Spleen (tissue), 11 donors: ENCODE measurements at regions not wholly inside any gene's neighbourhood (a gene's known extent, or its start where the extent isn't known, plus 50 kb on each side); places are given as distances from the start of the nearest gene placed in this dataset.

Experiments used
- DNase-seq: peaks from one replicate; pipeline ENCODE4 v3.0.0-alpha.2; 2020
- H3K27ac ChIP-seq, 8 donors: fragments of 200-600 bp; sonication (generic) in 7 of 8; 1 replicate in 4 of 8; 2 replicates in 4 of 8; pipeline versions ENCODE4 v1.5.0 to v1.8.0; 2016 to 2021; ENCODE audit warnings: inconsistent platforms in 4 of 8, mild to moderate bottlenecking in 4 of 8, moderate library complexity in 1 of 8
- H3K27me3 ChIP-seq, 7 donors: fragments of 200-600 bp; sonication (generic) in 6 of 7; replicated peaks in 1 of 7; 1 replicate in 4 of 7; 2 replicates in 3 of 7; pipeline versions ENCODE4 v1.5.0 to v1.8.0; 2016 to 2021; ENCODE audit warnings: inconsistent platforms in 3 of 7, mild to moderate bottlenecking in 1 of 7
- H3K36me3 ChIP-seq, 6 donors: fragments of 200-600 bp; sonication (generic) in 5 of 6; 1 replicate in 4 of 6; 2 replicates in 2 of 6; pipeline versions ENCODE4 v1.5.0 to v1.8.0; 2016 to 2021; ENCODE audit warnings: inconsistent platforms in 2 of 6
- H3K4me1 ChIP-seq, 6 donors: fragments of 200-600 bp; sonication (generic) in 5 of 6; 1 replicate in 3 of 6; 2 replicates in 3 of 6; pipeline versions ENCODE4 v1.5.0 to v1.8.0; 2016 to 2021; ENCODE audit warnings: inconsistent platforms in 3 of 6
- H3K4me3 ChIP-seq, 8 donors: fragments of 200-600 bp; sonication (generic) in 7 of 8; 1 replicate in 4 of 8; 2 replicates in 4 of 8; pipeline versions ENCODE4 v1.5.0 to v1.8.0; 2016 to 2021; ENCODE audit warnings: inconsistent platforms in 4 of 8, mild to moderate bottlenecking in 4 of 8, moderate library complexity in 2 of 8
- H3K9me3 ChIP-seq, 8 donors: fragments of 200-600 bp; sonication (generic) in 7 of 8; 1 replicate in 4 of 8; 2 replicates in 4 of 8; pipeline versions ENCODE4 v1.5.0 to v1.8.0; 2016 to 2021; ENCODE audit warnings: inconsistent platforms in 4 of 8
- CTCF ChIP-seq, 11 experiments: fragments of 200-600 bp in 7 of 11; fragments of 450-650 bp in 4 of 11; sonication (generic) in 4 of 11; IDR thresholded peaks in 8 of 11; conservative IDR thresholded peaks in 3 of 11; 1 replicate in 7 of 11; 2 replicates in 4 of 11; pipeline versions ENCODE4 v1.4.0 to v1.8.0; 2016 to 2021; ENCODE audit warnings: antibody characterized with exemption in 11 of 11, inconsistent platforms in 4 of 11, mild to moderate bottlenecking in 1 of 11
- POLR2A ChIP-seq, 3 donors: fragments of 450-650 bp; IDR thresholded peaks; one replicate each; pipeline ENCODE4 v1.5.1; 2017; ENCODE audit warnings: antibody characterized with exemption in 3 of 3, mild to moderate bottlenecking in 1 of 3
- POLR2AphosphoS5 ChIP-seq, 3 donors: sonication (generic); formaldehyde crosslinking; IDR thresholded peaks; one replicate each; pipeline ENCODE4 v1.5.1; 2017; ENCODE audit warnings: antibody characterized with exemption in 3 of 3
- WGBS, 5 donors: extraction: QIAGEN DNeasy Blood & Tissue Kit in 3 of 5; methylation state at CpG; one replicate each; pipeline versions ENCODE4 v1.1.5 to v1.1.7; 2013 to 2018; 5-methylcytosine and 5-hydroxymethylcytosine counted together
- intact Hi-C: fragments of 100-400 bp; cut with DNase I; formaldehyde crosslinking; loops from one replicate; pipeline ENCODE4 v1.15.0; 2023; ENCODE audit warnings: low total_unique reads
- donor health status: healthy with polysubstance abuse.
- donor health status: DM: no; HTN: no; CAD: no; lungs with moderate emphysema.
- donor health status: DM: no; HTN: no; CAD: no.
- donor health status: Bipolar disorder and iron deficiency.
- donor health status: healthy.
- donor health status: DM: no; HTN: no; CAD: no.
- donor health status: DM: yes; HTN: yes; CAD: no.

GRCh38 chr5:73328640-73329039 lies 119.9 kb downstream of the FOXD1 start:
- H3K4me1 ChIP-seq, result no peaks in the 10 kb centered on the region
- peaks cover 0 to 27% (median under 1%) of the 10 kb centered on the region in 7 donors for H3K27me3 ChIP-seq
- WGBS, 5 donors, result 58 to 84% (median 70%) methylated on average over 1 of the region's 1 CpG
- H3K4me3 ChIP-seq, result no peak overlapping the region
- H3K36me3 ChIP-seq, result no peaks in the 10 kb centered on the region
- H3K9me3 ChIP-seq, result peaks cover 0 to 28% (median 18%) of the 10 kb centered on the region in 8 donors
- TF ChIP-seq POLR2AphosphoS5 (IDR thresholded peaks at IDR 0.05), result no peak
- TF ChIP-seq CTCF (IDR thresholded peaks at IDR 0.05 in 8 of 11, conservative IDR thresholded peaks at IDR 0.05 in 3 of 11), result no peak
- TF ChIP-seq POLR2A (IDR thresholded peaks at IDR 0.05), result no peak
- intact Hi-C loops, result no loop called here
- DNase-seq, result no peak
- H3K27ac ChIP-seq, result no peak overlapping the region

- H3K4me3 ChIP-seq, result no peak overlapping the region
- H3K27me3 ChIP-seq, result peaks cover 0 to 27% (median under 1%) of the 10 kb centered on the region in 7 donors
- TF ChIP-seq POLR2AphosphoS5 (IDR thresholded peaks at IDR 0.05) (no peak), CTCF (IDR thresholded peaks at IDR 0.05 in 8 of 11, conservative IDR thresholded peaks at IDR 0.05 in 3 of 11) (no peak), POLR2A (IDR thresholded peaks at IDR 0.05) (no peak)
- H3K9me3 ChIP-seq, result peaks cover 0 to 28% (median 18%) of the 10 kb centered on the region in 8 donors
- no peaks in the 10 kb centered on the region for H3K36me3 ChIP-seq
- no peaks in the 10 kb centered on the region for H3K4me1 ChIP-seq
- intact Hi-C loops, result no loop called here
- 77 to 91% (median 85%) methylated on average over 2 of the region's 2 CpGs for WGBS, 5 donors
- DNase-seq, result no peak
- H3K27ac ChIP-seq, result no peak overlapping the region
Measured at GRCh38 chr5:73327908-73328455, 120.6 kb downstream of the FOXD1 start.

- DNase-seq, result no peak
- H3K4me3 ChIP-seq, result no peak overlapping the region
- no peaks in the 10 kb centered on the region for H3K4me1 ChIP-seq
- intact Hi-C loops, result no loop called here
- TF ChIP-seq CTCF (IDR thresholded peaks at IDR 0.05 in 8 of 11, conservative IDR thresholded peaks at IDR 0.05 in 3 of 11) (no peak), POLR2A (IDR thresholded peaks at IDR 0.05) (no peak), POLR2AphosphoS5 (IDR thresholded peaks at IDR 0.05) (no peak)
- no peak overlapping the region for H3K27ac ChIP-seq
- H3K9me3 ChIP-seq, result peaks cover 0 to 11% (median 6%) of the 10 kb centered on the region in 8 donors
- no peaks in the 10 kb centered on the region for H3K36me3 ChIP-seq
- WGBS, 5 donors, result 81 to 91% (median 90%) methylated on average over 3 of the region's 3 CpGs
- H3K27me3 ChIP-seq, result peaks cover 0 to 43% (median 7%) of the 10 kb centered on the region in 7 donors
Measured at GRCh38 chr5:73325546-73325945, 123.0 kb downstream of the FOXD1 start.

GRCh38 chr5:73323466-73323865 lies 125.1 kb downstream of the FOXD1 start:
- Histone ChIP-seq H3K27me3 (peaks cover 0 to 59% (median 7%) of the 10 kb centered on the region in 7 donors), H3K27ac (no peak overlapping the region), H3K4me1 (no peaks in the 10 kb centered on the region), H3K4me3 (no peak overlapping the region), H3K36me3 (no peaks in the 10 kb centered on the region), H3K9me3 (no peaks in the 10 kb centered on the region)
- intact Hi-C loops, result no loop called here
- no peak for DNase-seq
- no peak for TF ChIP-seq CTCF (IDR thresholded peaks at IDR 0.05 in 8 of 11, conservative IDR thresholded peaks at IDR 0.05 in 3 of 11)
- no peak for TF ChIP-seq POLR2A (IDR thresholded peaks at IDR 0.05)
- no peak for TF ChIP-seq POLR2AphosphoS5 (IDR thresholded peaks at IDR 0.05)
- 72 to 84% (median 74%) methylated on average over 5 of the region's 5 CpGs for WGBS, 5 donors
